Gastroesophageal sphincter (tissue), 3 donors: ENCODE measurements at regions not wholly inside any gene's neighbourhood (a gene's known extent, or its start where the extent isn't known, plus 50 kb on each side); places are given as distances from the start of the nearest gene placed in this dataset.

Experiments used
- POLR2A ChIP-seq, 2 donors: fragments of 450-650 bp; IDR thresholded peaks; one replicate each; pipeline ENCODE4 v1.6.1; 2017; ENCODE audit warnings: antibody characterized with exemption in 2 of 2, mild to moderate bottlenecking in 2 of 2, moderate library complexity in 1 of 2
- POLR2AphosphoS5 ChIP-seq: sonication (generic); formaldehyde crosslinking; IDR thresholded peaks from one replicate; pipeline ENCODE4 v1.6.1; 2017; ENCODE audit warnings: antibody characterized with exemption
- TF ChIP-seq, protein P1 (sequence below), 4 experiments: fragments of 200-600 bp in 2 of 4; fragments of 450-650 bp in 2 of 4; sonication (generic) in 1 of 4; IDR thresholded peaks; one replicate each; pipeline ENCODE4 v1.5.1; 2017 to 2019; ENCODE audit warnings: antibody characterized with exemption in 4 of 4, mild to moderate bottlenecking in 2 of 4, moderate library complexity in 2 of 4

GRCh38 chr5:167920589-167920988 lies 370.9 kb upstream of the WWC1 start:
- TF ChIP-seq, protein P1, sequence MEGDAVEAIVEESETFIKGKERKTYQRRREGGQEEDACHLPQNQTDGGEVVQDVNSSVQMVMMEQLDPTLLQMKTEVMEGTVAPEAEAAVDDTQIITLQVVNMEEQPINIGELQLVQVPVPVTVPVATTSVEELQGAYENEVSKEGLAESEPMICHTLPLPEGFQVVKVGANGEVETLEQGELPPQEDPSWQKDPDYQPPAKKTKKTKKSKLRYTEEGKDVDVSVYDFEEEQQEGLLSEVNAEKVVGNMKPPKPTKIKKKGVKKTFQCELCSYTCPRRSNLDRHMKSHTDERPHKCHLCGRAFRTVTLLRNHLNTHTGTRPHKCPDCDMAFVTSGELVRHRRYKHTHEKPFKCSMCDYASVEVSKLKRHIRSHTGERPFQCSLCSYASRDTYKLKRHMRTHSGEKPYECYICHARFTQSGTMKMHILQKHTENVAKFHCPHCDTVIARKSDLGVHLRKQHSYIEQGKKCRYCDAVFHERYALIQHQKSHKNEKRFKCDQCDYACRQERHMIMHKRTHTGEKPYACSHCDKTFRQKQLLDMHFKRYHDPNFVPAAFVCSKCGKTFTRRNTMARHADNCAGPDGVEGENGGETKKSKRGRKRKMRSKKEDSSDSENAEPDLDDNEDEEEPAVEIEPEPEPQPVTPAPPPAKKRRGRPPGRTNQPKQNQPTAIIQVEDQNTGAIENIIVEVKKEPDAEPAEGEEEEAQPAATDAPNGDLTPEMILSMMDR (IDR thresholded peaks at IDR 0.05) = no peak
- no peak for TF ChIP-seq POLR2AphosphoS5
- TF ChIP-seq POLR2A (IDR thresholded peaks at IDR 0.05) = no peak
